ENCODE measurements at regions not wholly inside any gene's neighbourhood (a gene's known extent, or its start where the extent isn't known, plus 50 kb on each side); places are given as distances from the start of the nearest gene placed in this dataset.

DNA sequence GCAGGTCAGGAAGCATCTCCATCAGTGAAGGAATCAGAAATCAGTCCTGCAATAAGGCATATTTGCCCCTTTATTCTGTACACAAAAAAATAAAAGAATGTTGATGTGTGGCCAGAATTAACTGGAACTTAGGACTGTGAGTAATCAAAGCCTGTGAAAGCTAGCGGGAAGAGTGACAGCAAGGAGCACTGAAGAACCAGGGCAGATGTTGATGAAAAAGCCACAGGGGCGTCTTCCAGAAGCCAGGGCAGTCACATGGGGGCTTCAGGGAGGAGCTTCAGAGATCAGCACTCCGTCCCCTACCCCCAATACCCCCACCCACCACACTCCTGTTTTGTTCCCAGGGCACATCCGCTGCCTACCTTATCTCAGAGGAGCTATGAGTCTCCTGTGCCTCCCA lies 502.8 kb downstream of the AJAP1 start:
- TF ChIP-seq MAX (IDR thresholded peaks at IDR 0.05) (no peak), RAD21 (IDR thresholded peaks at IDR 0.05; ENCODE audit: low read depth) (no peak), TCF12 (IDR thresholded peaks at IDR 0.05; ENCODE audit: low read depth) (no peak), TAF1 (IDR thresholded peaks at IDR 0.05; ENCODE audit: low read depth) (no peak), FOXM1 (IDR thresholded peaks at IDR 0.05; ENCODE audit: borderline replicate concordance, low read depth) (no peak), ZBTB7A (IDR thresholded peaks at IDR 0.05; ENCODE audit: low read depth) (no peak), EP300 (IDR thresholded peaks at IDR 0.05; ENCODE audit: borderline replicate concordance) (no peak), EGR1 (IDR thresholded peaks at IDR 0.05) (no peak), TEAD4 (IDR thresholded peaks at IDR 0.05) (no peak), CEBPB (IDR thresholded peaks at IDR 0.05) (no peak), YY1 (IDR thresholded peaks at IDR 0.05; ENCODE audit: low read depth) (no peak), CREB1 (IDR thresholded peaks at IDR 0.05; ENCODE audit: low read depth) (no peak), REST (IDR thresholded peaks at IDR 0.05; ENCODE audit: low read depth) (no peak), NFIC (IDR thresholded peaks at IDR 0.05) (no peak)
- TF ChIP-seq, protein P1, sequence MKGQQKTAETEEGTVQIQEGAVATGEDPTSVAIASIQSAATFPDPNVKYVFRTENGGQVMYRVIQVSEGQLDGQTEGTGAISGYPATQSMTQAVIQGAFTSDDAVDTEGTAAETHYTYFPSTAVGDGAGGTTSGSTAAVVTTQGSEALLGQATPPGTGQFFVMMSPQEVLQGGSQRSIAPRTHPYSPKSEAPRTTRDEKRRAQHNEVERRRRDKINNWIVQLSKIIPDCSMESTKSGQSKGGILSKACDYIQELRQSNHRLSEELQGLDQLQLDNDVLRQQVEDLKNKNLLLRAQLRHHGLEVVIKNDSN (IDR thresholded peaks at IDR 0.05), result no peak

DNA sequence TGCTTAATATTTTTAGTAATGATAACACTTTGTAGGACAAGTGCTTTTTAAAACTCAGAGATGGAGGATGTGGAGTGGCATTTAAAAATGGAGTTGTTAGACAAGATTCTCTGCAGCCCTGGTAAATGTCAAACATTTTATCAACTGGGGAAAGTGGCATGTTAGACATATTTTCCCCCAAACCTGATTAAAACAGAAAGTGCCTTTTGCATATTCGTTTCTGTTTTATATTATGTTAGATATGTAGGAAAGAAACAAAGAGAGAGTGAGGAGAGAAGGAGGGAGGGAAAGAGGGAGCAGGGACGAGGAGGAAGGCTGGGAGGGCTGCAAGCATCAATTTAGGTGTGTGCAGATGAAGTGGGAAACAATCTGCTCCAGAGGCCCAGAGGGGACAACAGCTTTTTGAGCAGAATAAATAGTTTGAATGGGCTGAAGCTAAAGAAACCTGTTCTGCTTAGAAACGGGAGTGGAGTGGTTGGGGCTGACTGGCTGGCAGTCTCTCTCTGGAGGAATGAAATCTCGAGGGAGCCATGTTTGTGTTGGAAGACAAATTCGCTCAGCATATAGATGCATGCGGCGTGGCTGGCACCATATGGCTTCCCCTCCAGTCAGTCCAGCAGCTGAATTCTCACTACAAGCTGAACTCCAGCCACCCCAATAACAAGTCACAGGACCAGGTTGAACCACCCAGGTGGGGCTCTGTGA lies 502.2 kb downstream of the AJAP1 start:
- TF ChIP-seq NFIC (IDR thresholded peaks at IDR 0.05), result no peak
- no peak for TF ChIP-seq RAD21 (IDR thresholded peaks at IDR 0.05; ENCODE audit: low read depth)
- no peak for TF ChIP-seq TAF1 (IDR thresholded peaks at IDR 0.05; ENCODE audit: low read depth)
- TF ChIP-seq TCF12 (IDR thresholded peaks at IDR 0.05; ENCODE audit: low read depth), result no peak
- TF ChIP-seq CREB1 (IDR thresholded peaks at IDR 0.05; ENCODE audit: low read depth), result no peak

GRCh38 chr1:5151511-5151910 lies 497.1 kb downstream of the AJAP1 start:
- no peak for TF ChIP-seq NFIC (IDR thresholded peaks at IDR 0.05)
- TF ChIP-seq FOXM1 (IDR thresholded peaks at IDR 0.05; ENCODE audit: borderline replicate concordance, low read depth), result no peak
- TF ChIP-seq YY1 (IDR thresholded peaks at IDR 0.05; ENCODE audit: low read depth), result no peak

DNA sequence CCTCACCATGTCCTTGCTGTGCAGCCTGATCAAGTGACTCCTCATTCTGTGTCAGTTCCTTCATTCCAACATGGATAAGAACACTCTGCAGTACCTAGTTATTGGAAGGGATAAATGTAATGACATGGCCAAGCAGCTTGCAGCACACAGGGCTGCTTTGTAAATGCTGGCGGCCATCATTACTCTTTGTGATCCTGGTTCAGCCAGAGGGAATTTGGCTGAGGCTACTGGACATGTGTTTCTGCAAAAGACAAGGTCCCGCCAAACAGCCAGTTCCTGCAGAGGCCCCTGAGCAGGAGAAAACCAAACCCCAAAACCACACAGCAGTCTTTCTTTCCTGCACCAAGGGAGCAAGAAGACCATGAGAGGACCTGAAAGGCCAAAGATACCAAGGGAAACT lies 495.8 kb downstream of the AJAP1 start:
- TF ChIP-seq CEBPB (IDR thresholded peaks at IDR 0.05) (no peak), EP300 (IDR thresholded peaks at IDR 0.05; ENCODE audit: borderline replicate concordance) (no peak), FOXM1 (IDR thresholded peaks at IDR 0.05; ENCODE audit: borderline replicate concordance, low read depth) (no peak), MAX (IDR thresholded peaks at IDR 0.05) (no peak), YY1 (IDR thresholded peaks at IDR 0.05; ENCODE audit: low read depth) (no peak), ZBTB7A (IDR thresholded peaks at IDR 0.05; ENCODE audit: low read depth) (no peak), REST (IDR thresholded peaks at IDR 0.05; ENCODE audit: low read depth) (no peak), RAD21 (IDR thresholded peaks at IDR 0.05; ENCODE audit: low read depth) (no peak), TCF12 (IDR thresholded peaks at IDR 0.05; ENCODE audit: low read depth) (no peak), NFIC (IDR thresholded peaks at IDR 0.05) (no peak), TAF1 (IDR thresholded peaks at IDR 0.05; ENCODE audit: low read depth) (no peak), EGR1 (IDR thresholded peaks at IDR 0.05) (no peak), TEAD4 (IDR thresholded peaks at IDR 0.05) (no peak), CREB1 (IDR thresholded peaks at IDR 0.05; ENCODE audit: low read depth) (no peak)
- TF ChIP-seq, protein P1 (IDR thresholded peaks at IDR 0.05), result no peak

GRCh38 chr1:5147806-5148205 lies 493.4 kb downstream of the AJAP1 start:
- no peak for TF ChIP-seq TEAD4 (IDR thresholded peaks at IDR 0.05)
- TF ChIP-seq TAF1 (IDR thresholded peaks at IDR 0.05; ENCODE audit: low read depth), result no peak
- no peak for TF ChIP-seq EGR1 (IDR thresholded peaks at IDR 0.05)
- no peak for TF ChIP-seq NFIC (IDR thresholded peaks at IDR 0.05)
- no peak for TF ChIP-seq YY1 (IDR thresholded peaks at IDR 0.05; ENCODE audit: low read depth)
- TF ChIP-seq MAX (IDR thresholded peaks at IDR 0.05), result no peak
- no peak for TF ChIP-seq REST (IDR thresholded peaks at IDR 0.05; ENCODE audit: low read depth)
- no peak for TF ChIP-seq FOXM1 (IDR thresholded peaks at IDR 0.05; ENCODE audit: borderline replicate concordance, low read depth)
- TF ChIP-seq RAD21 (IDR thresholded peaks at IDR 0.05; ENCODE audit: low read depth), result no peak
- TF ChIP-seq ZBTB7A (IDR thresholded peaks at IDR 0.05; ENCODE audit: low read depth), result no peak
- TF ChIP-seq CEBPB (IDR thresholded peaks at IDR 0.05), result no peak
- TF ChIP-seq TCF12 (IDR thresholded peaks at IDR 0.05; ENCODE audit: low read depth), result no peak
- TF ChIP-seq CREB1 (IDR thresholded peaks at IDR 0.05; ENCODE audit: low read depth), result no peak
- TF ChIP-seq, protein P1 (IDR thresholded peaks at IDR 0.05), result no peak
- TF ChIP-seq EP300 (IDR thresholded peaks at IDR 0.05; ENCODE audit: borderline replicate concordance), result no peak

Data from Ishikawa (cell line).